GM19025 (cell line): ENCODE measurements at regions not wholly inside any gene's neighbourhood (a gene's known extent, or its start where the extent isn't known, plus 50 kb on each side); places are given as distances from the start of the nearest gene placed in this dataset.
"Not testable (repeated sequence)": the region's sequence is repeated elsewhere in the genome, so short reads cannot be mapped to it uniquely, and the experiment has no call there.

Experiments
- ATAC-seq: cut with Tn5 transposase; IDR thresholded peaks from one replicate; pipeline ENCODE4 v1.9.1; 2021; ENCODE audit warnings: mild to moderate bottlenecking, low read depth, moderate library complexity; ENCODE audit not compliant: unreplicated experiment

- no peak for ATAC-seq
Observed at GRCh38 chr1:112855152-112855828, 100.7 kb downstream of the SLC16A1 start.

DNA sequence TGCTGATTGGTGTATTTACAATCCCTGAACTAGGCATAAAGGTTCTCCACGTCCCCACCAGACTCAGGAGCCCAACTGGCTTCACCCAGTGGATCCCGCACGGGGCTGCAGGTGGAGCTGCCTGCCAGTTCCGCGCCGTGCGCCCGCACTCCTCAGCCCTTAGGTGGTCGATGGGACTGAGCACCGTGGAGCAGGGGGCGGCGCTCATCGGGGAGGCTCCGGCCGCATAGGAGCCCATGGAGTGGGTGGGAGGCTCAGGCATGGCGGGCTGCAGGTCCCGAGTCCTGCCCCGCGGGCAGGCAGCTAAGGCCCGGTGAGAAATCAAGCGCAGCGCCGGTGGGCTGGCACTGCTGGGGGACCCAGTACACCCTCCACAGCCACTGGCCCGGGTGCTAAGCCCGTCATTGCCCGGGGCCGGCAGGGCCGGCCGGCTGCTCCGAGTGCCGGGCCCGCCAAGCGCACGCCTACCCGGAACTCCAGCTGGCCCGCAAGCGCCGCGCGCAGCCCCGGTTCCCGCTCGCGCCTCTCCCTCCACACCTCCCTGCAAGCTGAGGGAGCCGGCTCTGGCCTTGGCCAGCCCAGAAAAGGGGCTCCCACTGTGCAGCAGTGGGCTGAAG lies 101.5 kb downstream of the SLC16A1 start:
- not testable (repeated sequence) for ATAC-seq

DNA sequence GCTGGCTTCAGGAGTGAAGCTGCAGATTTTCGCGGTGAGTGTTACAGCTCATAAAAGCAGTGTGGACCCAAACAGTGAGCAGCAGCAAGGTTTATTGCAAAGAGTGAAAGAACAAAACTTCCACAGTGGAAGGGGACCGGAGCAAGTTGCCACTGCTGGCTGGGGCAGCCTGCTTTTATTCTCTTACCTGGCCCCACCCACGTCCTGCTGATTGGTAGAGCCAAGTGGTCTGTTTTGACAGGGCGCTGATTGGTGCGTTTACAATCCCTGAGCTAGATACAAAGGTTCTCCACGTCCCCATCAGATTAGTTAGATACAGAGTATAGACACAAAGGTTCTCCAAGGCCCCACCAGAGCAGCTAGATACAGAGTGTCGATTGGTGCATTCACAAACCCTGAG lies 102.1 kb downstream of the SLC16A1 start:
- ATAC-seq = not testable (repeated sequence)

DNA sequence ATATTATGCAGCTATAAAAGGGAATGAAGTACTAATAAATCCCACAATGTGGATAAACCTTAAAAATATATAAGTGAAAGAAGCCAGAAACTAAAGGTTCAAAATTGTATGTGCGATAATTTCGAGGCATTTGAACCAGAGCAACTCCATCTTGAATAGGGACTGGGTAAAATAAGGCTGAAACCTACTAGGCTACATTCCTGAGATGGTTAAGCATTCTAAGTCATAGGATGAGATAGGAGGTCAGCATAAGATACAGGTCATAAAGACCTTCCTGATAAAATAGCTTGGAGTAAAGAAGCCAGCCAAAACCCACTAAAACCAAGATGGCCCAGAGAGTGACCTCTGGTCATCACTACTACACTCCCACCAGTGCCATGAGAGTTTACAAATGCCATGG lies 103.1 kb downstream of the SLC16A1 start:
- ATAC-seq = no peak

DNA sequence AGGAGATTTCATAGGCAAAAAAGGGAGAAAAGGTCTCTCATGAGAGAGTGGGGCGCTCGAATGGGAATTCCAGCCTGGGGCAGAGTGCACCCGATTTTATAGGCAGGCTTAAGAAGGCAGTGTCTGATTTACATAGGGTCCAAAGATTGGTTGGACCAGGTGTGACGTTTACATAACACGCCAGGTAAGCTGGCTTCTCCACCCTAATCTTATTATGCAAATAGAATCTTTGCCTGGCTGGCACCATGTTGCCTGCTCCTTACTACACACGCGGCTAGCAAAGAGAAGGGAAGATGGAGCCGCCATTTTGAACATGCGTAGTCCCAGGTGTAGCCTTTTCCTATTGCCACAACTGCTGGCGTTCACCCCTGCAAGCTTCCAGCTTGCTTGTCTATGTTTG lies 103.7 kb downstream of the SLC16A1 start:
- no peak for ATAC-seq

GRCh38 chr1:112850034-112850757 lies 105.8 kb downstream of the SLC16A1 start:
- ATAC-seq = no peak

- no peak for ATAC-seq
Observed at GRCh38 chr1:112849425-112850033, 106.5 kb downstream of the SLC16A1 start.

GRCh38 chr1:112841825-112842224 lies 114.2 kb downstream of the SLC16A1 start:
- no peak for ATAC-seq

DNA sequence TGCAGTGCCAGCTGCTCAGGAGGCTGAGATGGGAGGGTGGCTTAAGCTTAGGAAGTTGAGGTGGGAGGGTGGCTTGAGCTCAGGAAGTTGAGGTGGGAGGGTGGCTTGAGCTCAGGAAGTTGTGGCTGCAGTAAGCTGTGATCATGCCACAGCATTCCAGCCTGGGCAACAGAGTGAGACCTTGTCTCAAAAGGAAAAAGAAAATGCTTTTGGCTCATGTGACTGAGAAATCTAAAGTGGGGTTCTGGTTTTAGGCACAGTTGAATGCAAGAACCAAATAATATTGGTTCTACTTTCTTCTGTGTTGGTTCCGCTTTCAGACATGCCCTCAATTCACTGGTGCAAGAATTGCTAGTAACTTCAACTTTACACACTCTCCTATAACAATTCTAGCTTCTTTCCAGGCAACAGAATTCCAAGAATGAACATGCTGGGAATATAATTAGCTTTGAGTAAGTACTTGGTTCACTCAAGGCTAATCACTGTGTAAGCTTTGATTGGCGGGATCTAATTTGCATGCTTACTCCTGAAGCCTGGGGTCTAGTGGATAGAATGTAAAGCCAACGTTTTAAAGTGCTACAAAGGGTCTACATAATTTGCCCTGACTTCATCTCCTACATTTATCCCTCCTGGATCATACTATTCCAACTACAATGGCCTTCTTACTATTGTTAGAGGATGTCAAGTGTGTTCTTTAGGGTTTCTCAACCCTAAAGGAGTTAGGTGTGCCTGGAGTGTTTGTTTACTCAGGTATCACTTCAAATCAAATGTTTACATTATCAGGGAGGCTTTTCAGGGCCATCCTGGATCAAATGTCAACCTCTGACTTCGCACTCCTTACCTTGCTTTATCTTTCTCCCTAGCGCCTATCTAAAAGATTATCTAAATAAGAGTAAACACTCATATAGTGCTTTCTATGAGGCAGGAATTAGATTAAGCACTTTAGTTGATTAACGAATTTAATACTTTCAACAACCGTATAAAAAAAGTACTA lies 115.1 kb downstream of the SLC16A1 start:
- peak; percentile 64 for ATAC-seq

- ATAC-seq = no peak
Observed at GRCh38 chr1:112836642-112837041, 119.4 kb downstream of the SLC16A1 start.

- no peak for ATAC-seq
Observed at GRCh38 chr1:112833806-112834205, 118.7 kb upstream of the PPM1J start.

- ATAC-seq = not testable (repeated sequence)
Observed at GRCh38 chr1:112832259-112832658, 117.1 kb upstream of the PPM1J start.

GRCh38 chr1:112829691-112830090 lies 114.6 kb upstream of the PPM1J start:
- not testable (repeated sequence) for ATAC-seq

DNA sequence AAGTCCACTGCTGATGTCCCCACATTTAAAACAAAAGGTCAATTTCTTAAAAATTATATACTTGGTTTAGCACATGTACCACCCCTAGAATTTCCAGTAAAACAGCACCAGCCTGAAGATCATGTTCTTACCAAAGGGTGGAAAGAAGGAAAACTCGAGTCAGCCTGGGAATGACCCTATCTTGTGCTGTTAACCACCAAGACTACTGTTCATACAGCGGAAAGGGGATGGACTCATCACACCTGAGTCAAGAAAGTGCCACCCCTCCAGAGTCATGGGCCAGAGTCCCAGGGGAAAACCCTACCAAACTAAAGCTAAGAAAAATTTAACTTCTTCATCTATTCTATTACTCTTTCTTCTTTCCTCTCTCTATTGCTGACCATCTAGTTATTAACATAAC lies 113.6 kb upstream of the PPM1J start:
- ATAC-seq = no peak

DNA sequence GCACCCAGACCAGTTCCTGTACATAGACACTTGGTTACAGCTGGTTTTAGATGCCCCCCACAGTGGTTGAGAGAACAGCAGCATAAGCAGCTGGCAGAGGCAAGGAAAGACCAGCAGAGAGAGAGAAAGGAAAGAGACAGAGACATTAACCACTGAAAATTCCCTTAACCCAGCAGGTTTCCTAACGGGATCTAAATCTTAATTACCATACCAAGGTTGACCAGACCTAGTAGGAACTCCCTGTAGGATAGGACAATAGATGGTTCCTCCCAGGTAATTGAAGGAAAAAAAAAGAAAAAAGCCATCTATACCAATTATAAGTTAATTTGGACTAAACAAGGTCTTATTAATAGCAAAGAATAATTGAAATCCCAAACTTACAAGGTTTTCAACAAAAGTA lies 112.3 kb upstream of the PPM1J start:
- ATAC-seq = not testable (repeated sequence)

- no peak for ATAC-seq
Observed at GRCh38 chr1:112826217-112826944, 111.2 kb upstream of the PPM1J start.

DNA sequence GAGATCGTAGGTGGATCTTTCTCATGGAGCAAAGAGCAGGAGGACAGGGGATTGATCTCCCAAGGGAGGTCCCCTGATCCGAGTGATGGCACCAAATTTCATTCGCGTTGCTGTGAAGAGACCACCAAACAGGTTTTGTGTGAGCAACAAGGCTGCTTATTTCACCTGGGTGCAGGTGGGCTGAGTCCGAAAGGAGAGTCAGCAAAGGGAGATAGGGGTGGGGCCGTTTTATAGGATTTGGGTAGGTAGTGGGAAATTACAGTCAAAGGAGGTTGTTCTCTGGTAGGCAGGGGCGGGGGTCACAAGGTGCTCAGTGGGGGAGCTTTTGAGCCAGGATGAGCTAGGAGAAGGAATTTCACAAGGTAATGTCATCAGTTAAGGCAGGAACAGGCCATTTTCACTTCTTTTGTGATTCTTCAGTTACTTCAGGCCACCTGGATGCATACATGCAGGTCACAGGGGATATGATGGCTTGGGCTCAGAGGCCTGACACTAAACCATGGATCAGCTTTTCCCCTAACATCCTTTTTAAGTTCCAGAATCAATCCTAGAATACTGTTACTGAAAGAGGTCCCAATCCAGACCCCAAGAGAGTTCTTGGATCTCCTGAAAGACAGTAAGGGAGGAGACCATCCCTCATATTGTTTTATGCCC lies 110.6 kb upstream of the PPM1J start:
- ATAC-seq = not testable (repeated sequence)

- not testable (repeated sequence) for ATAC-seq
Observed at GRCh38 chr1:112825075-112825474, 109.9 kb upstream of the PPM1J start.
